Lower leg skin (tissue), 3 donors: ENCODE measurements at regions not wholly inside any gene's neighbourhood (a gene's known extent, or its start where the extent isn't known, plus 50 kb on each side); places are given as distances from the start of the nearest gene placed in this dataset.

Experiments
- POLR2A ChIP-seq, 2 donors: fragments of 450-650 bp; IDR thresholded peaks; one replicate each; pipeline ENCODE4 v1.6.1; 2016 to 2017; ENCODE audit warnings: antibody characterized with exemption in 2 of 2, mild to moderate bottlenecking in 1 of 2, moderate library complexity in 1 of 2
- TF ChIP-seq, protein P1 (sequence below), 3 donors: fragments of 450-650 bp; IDR thresholded peaks; one replicate each; pipeline ENCODE4 v1.5.1; 2016; ENCODE audit warnings: antibody characterized with exemption in 3 of 3, mild to moderate bottlenecking in 3 of 3, moderate library complexity in 2 of 3

DNA sequence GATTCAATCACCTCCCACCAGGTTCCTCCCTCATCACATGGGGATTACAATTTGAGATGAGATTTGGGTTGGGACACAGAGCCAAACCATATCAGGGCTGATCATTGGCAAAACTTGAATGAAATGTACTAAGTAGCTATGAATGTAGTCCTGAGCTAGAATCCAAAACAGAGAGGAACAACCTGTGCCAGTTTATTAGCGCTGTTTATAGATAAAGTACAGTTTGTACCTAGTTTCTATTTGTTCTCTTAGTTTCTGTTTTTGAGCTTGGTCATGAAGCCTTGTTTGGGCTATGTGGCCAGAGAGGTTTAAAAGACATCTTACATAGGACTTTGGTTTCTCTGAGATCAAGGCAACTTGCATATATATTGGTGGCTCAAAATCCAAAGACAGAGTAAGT, 66.9 kb upstream of the INPP4B start:
- TF ChIP-seq, protein P1, sequence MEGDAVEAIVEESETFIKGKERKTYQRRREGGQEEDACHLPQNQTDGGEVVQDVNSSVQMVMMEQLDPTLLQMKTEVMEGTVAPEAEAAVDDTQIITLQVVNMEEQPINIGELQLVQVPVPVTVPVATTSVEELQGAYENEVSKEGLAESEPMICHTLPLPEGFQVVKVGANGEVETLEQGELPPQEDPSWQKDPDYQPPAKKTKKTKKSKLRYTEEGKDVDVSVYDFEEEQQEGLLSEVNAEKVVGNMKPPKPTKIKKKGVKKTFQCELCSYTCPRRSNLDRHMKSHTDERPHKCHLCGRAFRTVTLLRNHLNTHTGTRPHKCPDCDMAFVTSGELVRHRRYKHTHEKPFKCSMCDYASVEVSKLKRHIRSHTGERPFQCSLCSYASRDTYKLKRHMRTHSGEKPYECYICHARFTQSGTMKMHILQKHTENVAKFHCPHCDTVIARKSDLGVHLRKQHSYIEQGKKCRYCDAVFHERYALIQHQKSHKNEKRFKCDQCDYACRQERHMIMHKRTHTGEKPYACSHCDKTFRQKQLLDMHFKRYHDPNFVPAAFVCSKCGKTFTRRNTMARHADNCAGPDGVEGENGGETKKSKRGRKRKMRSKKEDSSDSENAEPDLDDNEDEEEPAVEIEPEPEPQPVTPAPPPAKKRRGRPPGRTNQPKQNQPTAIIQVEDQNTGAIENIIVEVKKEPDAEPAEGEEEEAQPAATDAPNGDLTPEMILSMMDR (IDR thresholded peaks at IDR 0.05), result no peak
- no peak for TF ChIP-seq POLR2A (IDR thresholded peaks at IDR 0.05)
